Stomach (tissue), 4 donors: ENCODE measurements at regions not wholly inside any gene's neighbourhood (a gene's known extent, or its start where the extent isn't known, plus 50 kb on each side); places are given as distances from the start of the nearest gene placed in this dataset.

Source experiments
- POLR2A ChIP-seq, 4 donors: fragments of 450-650 bp; IDR thresholded peaks; one replicate each; pipeline ENCODE4 v1.6.1; 2016; ENCODE audit warnings: antibody characterized with exemption in 4 of 4, control low read depth in 2 of 4, mild to moderate bottlenecking in 1 of 4, moderate library complexity in 1 of 4
- POLR2AphosphoS5 ChIP-seq, 3 donors: sonication (generic); formaldehyde crosslinking; IDR thresholded peaks; one replicate each; pipeline ENCODE4 v1.6.1; 2016; ENCODE audit warnings: antibody characterized with exemption in 3 of 3
- TF ChIP-seq, protein P1 (sequence below), 7 experiments: fragments of 450-650 bp in 4 of 7; fragments of 200-600 bp in 3 of 7; sonication (generic) in 3 of 7; IDR thresholded peaks; one replicate each; pipeline ENCODE4 v1.5.1; 2016 to 2019; ENCODE audit warnings: antibody characterized with exemption in 7 of 7, control low read depth in 2 of 7, mild to moderate bottlenecking in 1 of 7

DNA sequence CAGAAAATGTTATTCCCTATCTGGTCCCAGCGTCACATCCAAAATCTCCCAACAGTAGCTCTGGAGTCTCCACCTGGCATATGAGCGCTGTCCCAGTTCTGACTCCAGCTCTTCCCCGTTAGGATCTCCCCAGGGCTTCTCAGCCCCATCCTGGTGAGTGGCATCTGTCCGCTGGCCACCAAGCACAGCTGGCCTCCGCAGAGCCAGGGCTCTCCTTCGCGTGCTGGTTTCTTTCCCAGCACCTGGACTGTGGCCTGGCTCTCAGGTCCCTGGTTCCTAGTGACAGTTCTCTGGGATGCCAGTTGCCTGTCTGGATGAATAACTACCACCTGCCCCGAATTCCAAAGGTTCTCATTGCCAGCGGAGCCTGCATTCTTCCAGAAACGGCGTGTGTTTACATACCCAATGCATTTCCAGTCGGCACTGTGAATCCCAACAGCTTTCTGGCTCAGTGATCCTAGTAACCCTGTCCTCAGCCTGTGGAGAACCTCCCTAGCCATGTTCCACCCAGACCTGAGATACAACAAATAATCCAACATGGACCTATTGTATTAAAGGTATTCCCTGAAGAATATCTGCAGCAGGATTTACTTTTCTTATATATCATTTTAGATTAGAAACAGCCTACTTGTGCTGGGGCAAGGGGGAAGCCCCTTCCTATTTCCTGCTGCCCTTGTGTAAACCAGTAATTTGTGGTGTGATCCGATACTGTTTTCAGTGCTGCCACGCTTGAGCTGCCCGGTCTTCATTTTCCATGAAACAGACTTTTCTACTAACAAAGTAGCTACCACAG lies 69.9 kb upstream of the PDE10A start:
- no peak for TF ChIP-seq POLR2A (IDR thresholded peaks at IDR 0.05)
- TF ChIP-seq, protein P1, sequence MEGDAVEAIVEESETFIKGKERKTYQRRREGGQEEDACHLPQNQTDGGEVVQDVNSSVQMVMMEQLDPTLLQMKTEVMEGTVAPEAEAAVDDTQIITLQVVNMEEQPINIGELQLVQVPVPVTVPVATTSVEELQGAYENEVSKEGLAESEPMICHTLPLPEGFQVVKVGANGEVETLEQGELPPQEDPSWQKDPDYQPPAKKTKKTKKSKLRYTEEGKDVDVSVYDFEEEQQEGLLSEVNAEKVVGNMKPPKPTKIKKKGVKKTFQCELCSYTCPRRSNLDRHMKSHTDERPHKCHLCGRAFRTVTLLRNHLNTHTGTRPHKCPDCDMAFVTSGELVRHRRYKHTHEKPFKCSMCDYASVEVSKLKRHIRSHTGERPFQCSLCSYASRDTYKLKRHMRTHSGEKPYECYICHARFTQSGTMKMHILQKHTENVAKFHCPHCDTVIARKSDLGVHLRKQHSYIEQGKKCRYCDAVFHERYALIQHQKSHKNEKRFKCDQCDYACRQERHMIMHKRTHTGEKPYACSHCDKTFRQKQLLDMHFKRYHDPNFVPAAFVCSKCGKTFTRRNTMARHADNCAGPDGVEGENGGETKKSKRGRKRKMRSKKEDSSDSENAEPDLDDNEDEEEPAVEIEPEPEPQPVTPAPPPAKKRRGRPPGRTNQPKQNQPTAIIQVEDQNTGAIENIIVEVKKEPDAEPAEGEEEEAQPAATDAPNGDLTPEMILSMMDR (IDR thresholded peaks at IDR 0.05): no peak
- no peak for TF ChIP-seq POLR2AphosphoS5 (IDR thresholded peaks at IDR 0.05)
